ENCODE measurements at regions not wholly inside any gene's neighbourhood (a gene's known extent, or its start where the extent isn't known, plus 50 kb on each side); places are given as distances from the start of the nearest gene placed in this dataset.

DNA sequence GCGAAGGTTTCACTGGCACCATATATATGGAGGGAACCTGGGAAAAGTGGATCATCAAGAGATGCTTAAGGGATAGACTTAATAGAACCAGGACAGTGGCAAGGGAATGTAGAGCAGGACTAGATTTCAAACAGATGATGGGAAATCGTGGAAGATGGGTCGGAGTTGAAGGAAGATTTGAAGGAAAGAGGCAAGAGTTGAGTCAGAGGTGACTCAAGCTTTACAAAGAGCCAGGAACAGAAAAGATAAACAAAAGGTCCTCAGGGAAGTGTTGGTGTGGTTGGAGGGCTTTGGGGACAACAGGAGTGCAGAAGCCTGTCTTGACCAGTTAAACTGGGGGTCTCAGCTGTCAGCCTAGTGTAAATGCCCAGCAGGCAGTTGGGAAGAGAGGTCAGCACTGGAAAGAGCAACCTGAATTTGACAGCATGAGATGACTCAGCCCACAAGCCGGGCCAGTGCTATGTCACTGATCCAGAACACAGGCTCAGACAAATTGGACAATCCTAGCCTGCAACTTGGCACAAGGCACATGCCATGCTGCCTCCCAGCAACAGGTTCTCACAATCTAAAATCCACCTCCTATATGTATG, 230.5 kb downstream of the IDS start:
- DNase-seq: no peak

DNA sequence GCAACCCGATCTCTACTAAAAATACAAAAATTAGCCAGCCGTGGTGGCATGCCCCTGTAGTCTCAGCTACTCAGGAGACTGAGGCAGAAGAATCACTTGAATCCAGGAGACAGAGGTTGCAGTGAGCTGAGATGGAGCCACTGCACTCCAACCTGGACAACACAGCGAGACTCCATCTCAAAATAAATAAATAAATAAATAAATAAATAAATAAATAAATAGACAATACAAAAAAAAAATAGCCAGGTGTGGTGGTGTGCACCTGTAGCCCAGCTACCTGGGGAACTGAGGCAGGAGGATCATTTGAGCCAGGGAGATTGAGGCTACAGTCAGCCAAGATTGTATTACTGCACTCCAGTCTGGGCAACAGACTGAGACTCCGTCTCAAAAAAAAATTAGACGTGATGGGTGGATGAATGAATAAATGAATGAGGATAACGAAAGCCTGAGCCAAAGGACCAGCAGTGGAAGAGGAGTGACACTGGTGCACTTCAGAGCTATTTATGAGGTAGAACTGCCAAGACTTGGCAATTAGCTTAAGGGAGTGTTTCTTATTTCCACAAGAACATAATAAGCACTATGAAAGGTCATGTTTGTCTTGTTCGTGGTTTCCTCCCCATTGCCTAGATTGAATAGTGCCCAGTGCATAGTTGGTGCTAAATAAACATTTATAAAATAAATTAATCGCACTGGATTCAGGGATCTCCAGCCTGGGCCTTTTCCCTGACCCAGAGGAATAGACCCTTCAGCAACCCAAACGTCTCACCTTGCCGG, 232.2 kb downstream of the IDS start:
- DNase-seq: no peak

DNA sequence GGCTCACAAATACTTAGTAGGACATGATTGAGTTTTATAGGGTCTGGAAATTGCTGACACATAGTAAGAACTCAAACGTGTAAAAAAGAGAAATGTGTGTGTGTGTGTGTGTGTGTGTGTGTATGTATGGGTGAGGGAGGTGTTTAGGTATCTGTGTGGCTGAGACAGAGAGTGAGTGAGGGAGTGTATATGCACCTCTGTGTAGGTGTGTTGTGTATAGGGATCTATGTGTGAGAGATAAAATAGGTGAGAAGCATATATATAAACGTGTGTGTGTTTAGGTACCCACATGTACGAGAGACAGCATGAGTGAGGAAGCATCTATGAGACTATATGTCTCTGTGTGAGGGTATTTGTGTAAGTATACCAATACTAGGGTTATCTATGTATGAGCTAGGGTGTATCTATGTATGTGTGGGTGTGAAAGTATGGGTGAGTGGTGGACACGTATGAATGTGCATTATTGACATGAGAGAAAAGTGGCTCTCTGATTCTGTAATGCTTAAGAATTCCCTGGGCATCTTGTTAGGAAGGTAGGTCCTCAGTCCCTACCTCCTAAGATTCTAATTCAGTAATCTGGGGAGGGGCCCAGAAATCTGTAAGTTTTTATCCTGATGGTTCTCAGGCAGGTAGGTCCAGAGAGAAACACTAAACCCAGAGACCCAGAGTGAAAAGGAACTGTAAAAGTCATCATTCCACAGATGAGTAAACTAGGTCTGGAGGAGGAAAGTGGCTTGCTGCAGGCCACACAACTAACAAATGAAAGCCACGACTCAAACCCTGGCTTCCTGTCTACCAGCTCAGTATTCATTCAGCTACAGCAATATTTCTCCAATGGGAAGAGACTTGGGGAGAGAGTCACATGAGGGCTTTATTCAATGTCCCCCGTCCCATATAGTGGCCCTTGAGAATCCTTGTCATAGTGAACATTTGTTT, 237.0 kb downstream of the IDS start:
- DNase-seq: no peak

DNA sequence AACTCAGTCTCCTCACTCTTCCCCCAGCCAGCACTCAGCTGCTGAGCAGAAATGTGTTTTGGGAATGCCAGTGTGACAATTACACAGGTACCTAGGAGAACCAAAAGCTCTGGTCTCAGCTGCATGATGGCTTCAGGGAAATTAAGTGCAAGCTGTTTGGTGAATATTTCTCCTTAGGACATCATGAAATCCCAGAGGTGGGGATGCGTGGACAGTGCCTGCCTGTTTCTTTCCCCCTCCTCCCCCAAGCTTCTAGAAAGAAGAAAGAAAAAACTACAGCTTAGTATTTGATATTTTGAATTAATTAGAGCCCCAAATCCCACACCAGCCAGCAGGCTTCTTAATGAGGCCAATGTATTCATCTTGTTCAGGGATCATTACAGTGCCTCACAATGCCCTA, 243.0 kb downstream of the IDS start:
- no peak for DNase-seq

DNA sequence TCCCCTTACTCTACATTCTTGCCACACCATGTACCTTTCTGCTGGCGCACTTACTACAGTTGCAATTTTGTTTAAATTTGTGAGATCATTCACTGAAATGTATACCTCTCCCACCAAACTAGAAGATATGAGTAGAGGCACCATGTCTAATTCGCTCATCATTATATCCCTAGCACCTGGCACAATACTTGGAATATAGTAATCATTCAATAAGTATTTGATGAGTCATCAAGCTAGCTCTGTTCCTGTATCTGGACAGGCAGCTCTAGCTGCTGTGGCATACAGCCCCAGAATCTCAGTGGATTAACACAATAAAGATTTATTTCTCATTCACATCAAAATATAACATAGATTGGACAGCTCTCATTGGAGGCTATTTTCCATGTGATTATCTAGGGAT, 245.9 kb downstream of the IDS start:
- DNase-seq: no peak

DNA sequence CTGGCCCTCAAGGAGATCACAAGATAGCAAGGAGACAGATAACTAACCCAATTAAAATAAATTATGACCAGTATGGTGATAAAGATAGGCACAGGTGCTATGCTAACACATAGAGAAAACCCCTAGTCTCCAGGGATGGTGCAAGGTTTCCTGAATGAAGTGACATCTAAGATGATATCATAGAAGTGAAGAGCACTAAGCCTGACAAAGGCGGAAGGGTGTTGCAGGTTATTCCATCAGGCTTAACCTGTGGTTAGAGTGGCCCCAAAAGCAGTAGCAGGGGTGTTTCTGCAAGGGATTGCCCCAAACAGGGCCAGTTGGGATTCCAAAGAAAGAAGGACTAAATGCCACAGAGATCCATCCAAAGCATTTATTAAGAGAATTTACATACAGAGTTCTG, 249.2 kb downstream of the IDS start:
- DNase-seq: no peak

DNA sequence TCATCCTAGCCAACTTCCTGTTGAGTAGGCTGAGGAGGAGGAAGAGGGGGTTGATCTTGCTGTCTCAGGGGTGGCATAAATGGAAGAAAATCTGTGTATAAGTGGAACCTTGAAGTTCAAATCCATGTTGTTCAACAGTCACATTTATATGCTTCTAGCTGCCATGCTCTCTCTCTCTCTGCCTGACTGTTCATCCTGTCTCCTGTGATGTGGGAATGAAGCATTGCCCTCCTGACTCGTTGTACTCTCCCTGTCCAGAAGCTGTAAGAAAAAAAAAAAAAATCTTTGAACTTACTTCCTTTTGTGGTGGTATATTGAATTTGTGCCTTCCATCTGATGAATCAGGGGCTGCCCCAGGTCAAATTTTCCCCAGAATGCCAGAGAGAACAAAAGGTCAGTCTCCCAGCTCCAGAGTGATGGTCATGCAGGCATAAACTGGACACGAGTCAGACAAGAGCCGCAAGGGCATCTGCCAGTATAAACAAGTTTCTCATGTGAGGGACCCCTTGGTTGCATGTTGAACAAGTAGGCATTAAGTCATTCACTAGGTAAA, 257.0 kb downstream of the IDS start:
- DNase-seq: no peak

DNA sequence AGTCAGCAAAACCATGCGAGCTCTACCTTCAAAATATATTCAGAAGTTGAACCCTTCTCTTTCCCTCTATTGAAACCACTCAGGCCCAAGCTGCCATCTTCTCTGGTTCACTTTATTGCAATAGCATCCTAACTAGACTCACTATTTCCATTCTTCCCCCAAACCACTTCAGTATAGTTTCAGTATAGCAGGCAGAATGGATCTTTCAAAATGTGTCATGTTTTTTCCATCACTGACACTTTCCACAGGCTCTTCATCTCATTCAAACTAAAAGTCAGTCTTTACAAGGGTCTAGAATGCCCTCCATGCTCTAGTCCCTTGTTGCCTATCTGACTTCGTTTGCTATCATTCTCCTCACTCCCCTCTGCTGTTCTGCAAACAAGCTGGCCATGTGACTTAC, 274.4 kb downstream of the IDS start:
- no peak for DNase-seq

DNA sequence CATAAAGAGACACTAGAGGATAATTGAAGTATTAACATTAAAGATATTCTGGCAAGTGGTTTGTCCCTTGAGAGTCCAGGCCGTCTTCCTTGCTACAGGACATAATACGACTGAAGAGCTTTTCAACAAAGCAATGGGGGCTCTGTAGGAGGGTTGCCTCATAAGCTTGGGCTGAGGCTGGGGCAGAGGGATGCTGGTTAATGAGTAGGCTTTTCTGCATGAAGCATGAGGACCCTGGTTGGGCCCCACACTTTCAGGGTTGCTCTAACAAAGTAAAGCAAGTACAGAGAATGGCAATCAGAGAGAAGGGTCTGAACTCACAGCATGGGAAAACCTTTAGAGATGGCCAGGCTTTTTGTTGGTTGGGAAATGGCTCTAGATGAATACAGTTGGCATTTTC, 281.3 kb downstream of the IDS start:
- no peak for DNase-seq

DNA sequence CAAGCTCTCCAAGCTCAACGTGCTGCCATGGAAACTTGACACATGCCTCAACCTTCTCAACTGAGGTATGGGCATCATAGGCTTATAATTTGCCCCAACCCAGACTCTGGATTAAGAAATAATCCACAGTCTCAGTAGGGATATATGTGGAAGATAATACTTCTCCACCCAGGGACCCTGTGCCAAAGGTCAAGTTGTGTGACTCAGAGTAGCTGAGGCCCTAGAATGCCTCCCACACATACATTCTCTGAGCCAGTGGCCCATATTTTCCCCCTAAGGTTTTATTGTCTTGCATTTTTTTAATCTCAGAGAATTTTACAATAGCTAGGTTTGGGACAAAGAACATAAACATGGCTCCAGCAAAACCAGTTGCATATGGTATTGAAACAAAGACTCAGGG, 283.1 kb downstream of the IDS start:
- no peak for DNase-seq

DNA sequence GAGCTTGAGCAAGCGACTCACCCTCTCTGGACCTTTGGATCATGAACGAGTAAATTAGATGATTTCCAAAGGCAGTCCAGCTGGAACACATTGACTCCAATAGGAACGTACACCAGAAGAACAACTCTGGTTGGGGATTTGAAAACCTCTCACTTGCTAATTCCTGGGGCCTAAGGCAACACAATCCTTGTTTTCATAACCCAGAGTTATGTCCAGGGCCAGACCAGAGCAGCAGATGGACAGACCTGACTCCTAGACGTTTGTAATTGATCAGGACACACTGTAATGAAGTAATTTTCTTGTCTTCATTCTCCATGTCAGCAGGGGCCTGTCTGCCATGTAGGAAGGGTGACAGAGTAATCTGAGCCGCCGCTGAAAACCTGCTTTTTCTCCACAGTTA, 283.9 kb downstream of the IDS start:
- DNase-seq: no peak

DNA sequence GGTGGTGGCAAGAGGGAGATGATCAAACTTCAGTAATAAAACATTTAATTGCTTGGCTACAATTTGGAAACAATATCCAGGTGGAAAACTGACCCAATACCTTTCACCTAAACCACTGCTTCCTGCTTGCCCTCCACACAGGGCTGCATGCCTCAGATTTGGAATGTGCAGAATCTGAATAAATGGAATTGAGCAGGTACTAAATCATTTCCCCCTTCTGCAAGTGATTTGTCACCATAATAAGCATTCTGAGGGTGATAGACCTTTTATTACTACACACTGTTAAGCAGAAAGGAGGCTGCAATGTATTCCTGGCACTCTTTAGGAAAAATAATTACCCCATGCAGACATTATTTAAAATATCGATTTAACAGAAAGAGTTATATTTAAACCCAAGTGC, 291.8 kb downstream of the IDS start:
- no peak for DNase-seq

DNA sequence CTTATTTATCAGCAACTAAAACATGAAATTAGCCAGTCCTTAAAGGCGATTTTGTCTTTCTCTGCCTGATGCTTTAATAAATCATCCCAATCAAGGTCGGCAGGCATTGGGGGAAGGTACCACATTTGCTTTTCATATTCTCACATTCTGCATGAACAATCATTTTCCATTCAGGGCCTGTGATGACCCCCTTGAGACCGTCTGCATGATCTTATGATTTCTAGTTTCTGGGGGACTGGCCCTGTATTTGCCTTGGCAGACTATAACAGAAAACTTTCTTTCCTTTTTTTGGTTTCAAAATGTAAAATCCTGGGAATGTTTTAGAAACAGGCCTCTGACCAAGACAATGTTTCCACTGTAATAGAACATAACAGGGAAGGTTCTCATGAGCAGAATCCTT, 296.8 kb downstream of the IDS start:
- no peak for DNase-seq

DNA sequence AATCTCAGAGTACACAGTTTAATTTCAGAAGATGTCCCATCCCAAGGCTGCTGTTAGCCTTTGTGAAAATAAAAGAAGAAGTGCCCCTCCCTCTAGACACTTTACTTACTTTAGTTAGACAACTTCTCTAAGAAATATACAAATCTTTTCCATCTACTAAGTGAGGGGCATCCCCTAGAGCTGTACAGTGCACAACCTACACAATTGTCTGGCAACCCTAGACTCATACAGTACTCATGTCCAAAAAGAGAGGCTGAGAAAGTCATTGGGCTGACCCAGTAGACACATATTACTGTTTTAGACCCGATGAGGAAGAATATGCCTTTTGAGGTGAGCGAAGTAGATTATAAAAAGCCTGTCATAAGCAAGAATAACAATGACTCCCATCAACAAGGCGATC, 297.6 kb downstream of the IDS start:
- no peak for DNase-seq

DNA sequence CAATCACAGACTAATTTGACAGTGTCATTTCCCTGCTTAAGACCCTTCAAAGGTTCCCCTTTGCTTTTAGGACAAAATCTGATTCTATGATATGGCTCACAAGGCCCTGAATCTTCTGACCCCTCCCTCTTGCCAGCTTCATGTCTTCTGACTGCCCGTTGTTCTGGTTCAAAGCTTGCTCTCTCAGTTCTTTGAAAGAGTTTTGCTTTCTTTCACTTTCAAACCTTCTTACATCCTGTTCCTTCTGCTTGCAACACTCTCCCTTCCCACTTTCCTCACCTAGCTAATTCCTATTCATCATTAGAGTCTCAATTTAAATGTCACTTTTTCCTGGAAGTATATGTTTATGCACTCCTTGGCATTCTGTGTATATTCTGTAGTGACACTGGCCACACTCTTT, 299.2 kb downstream of the IDS start:
- DNase-seq: no peak

DNA sequence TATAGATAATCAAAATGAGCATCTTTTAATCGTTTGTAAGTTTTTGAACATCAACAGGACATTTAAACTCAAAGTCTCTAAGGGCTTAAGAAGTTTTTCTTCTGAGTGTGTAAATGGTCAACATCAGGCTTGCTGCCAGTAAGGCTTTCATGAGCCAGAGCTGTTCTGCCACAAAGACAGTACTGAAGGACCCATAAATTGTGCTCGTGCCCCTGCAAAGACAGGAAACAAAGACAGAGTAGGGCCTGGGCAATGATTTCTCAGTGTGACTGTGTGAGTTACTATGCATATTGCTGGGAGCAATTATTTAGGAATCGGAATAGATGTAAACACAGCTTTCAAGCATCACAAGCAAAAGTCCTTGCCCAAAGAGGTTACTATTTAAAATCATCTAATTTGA, 300.0 kb downstream of the IDS start:
- DNase-seq: no peak

DNA sequence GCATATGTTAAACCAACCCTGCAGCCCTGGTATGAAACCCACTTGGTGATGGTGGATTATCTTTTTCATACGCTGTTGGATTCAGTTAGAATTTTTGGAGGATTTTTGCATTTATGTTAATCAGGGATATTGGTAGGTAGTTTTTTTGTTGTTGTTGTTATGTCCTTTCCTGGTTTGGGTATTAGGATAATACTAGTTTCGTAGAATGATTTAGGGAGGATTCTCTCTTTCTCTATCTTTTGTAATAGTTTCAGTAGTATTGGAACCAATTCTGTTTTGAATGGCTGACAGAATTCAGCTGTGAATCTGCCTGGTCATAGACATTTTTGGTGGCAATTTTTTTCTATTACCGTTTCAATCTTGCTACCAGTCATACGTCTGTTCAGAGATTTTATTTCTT, 305.4 kb downstream of the IDS start:
- DNase-seq: no peak

DNA sequence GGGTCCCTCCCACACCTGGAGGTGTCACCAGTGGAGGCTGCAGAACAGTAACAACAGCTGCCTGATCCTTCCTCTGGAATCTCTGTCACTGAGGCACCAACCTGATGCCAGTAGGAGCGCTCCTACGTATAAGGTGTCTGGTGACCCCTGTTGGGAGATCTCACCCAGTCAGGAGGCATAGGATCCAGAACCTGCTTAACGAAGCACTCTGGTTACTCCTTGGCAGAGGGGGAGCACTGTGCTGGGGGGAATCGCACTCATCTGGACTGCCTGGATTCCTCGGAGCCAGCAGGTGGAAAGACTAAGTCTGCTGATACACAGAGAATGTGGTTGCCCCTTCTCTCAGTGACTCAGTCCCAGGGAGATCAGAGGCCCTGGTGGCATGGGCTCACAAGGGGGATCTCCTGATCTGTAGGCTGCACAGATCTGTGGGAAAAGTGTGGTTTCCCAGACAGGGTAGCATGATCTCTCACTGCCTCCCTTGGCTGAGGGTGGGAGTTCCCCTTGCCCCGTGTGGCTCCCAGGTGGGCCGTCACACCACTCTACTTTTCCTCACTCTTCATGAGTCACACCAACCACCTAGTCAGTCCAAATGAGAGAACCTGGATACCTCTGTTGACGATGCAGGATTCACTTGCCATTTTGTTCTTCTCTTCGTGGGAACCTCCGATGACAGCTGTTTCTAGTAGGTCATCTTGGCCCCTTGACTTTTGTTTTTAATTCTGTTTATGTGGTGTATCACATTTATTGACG, 305.9 kb downstream of the IDS start:
- no peak for DNase-seq

DNA sequence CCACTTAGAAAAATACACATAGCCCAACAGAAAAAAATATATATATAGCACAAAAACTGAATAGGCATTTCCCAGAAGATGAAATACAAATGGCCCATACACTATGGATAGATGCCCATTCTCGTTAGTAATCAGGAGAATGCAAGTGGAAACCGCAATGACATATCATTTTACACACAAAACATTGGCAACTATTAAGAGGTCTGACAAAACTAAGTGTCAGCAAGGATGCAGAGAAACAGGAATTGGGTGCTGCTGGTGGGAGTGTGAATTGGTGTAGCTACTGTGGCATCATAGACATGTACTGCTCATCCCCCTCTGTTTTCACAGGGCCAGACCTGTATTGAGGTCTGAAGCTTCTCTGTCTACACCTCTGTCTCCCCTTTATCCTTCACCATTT, 320.0 kb downstream of the IDS start:
- DNase-seq: no peak

DNA sequence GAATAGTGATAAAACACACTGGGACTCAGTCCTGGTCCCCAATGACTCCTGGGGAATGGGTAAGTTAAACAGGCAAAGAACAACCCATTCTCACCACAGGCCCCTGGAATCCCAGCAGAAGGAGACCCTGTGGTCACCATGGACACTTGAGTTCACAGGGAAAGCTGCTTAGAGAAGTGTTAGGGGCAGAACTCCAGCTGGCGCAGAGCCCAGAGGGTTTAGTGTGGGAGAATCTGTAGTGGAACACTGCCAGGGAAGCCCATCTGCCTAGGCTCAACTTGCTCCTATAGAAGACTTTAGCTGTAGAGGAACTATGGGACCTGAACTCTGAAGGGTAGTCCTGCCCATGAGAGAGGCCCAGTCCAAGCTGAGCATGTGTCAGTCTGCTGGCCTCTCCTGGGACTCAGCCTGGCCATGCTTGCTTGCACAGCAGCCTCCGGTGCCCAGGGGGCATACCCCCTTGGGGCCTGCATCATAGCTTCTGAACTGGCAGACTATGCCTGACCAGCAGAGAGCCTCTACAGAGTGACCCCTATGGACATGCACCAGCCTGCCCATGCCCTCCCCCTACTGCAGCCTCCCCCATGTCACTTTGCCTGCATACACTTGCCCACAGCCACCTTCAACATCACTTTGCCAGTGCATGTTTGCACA, 343.5 kb downstream of the IDS start:
- no peak for DNase-seq

DNA sequence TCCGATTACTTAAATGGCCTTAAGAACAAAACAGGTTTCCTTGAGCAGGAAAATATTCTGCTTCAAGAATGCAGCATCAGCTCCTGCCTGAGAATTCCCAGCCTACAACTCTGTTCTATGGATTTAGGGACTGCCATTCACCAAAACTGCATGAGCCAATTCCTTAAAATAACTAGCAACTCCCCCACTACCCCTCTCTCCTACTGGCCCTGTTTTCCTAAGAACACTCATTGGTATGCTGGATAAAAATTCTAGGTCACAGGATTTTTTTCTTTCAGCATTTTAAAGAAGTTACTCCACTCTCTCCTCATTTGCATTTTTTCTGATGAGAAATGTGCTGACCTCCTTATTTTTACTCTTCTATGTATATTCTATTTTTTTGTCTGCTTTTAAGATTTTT, 347.1 kb downstream of the IDS start:
- DNase-seq: no peak

DNA sequence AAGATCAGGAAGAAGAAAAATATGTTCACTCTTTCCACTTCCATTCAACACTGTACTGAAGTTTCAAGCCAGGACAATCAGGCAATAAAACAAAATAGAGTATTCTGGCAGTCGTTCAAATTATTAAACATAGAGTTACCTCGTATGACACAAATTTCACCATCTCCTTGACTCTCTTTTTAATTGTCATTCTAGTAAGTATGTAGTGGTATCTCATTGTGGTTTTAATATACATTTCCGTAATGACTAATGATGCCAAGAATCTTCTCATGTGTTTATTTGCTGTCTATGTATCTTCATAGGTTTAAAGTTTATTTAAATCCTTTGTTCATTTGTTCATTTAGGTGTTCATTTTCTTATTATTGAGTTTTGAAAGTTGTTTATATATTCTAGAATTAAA, 352.2 kb downstream of the IDS start:
- no peak for DNase-seq

All from right kidney (tissue), 1 donor.